AG10803 (cell line): ENCODE measurements at regions not wholly inside any gene's neighbourhood (a gene's known extent, or its start where the extent isn't known, plus 50 kb on each side); places are given as distances from the start of the nearest gene placed in this dataset.

ENCODE experiments used
- DNase-seq: peaks from one replicate; pipeline ENCODE4 v3.0.0; 2010; ENCODE audit warnings: low read depth
- H3K4me3 ChIP-seq: 2 replicates; pipeline ENCODE4 v1.5.1; 2011; ENCODE audit warnings: mild to moderate bottlenecking, low read length, control low read depth
- CTCF ChIP-seq: conservative IDR thresholded peaks from 2 replicates; pipeline ENCODE4 v1.5.1; 2011; ENCODE audit warnings: mild to moderate bottlenecking, low read length, control low read depth, inconsistent platforms

- TF ChIP-seq CTCF, result no peak
- DNase-seq, result no peak
- no peak overlapping the region for H3K4me3 ChIP-seq
Observed at GRCh38 chr9:75447281-75447680, 359.0 kb downstream of the OSTF1 start.

GRCh38 chr9:75448281-75448680, 360.0 kb downstream of the OSTF1 start:
- DNase-seq, result peak; percentile 1
- TF ChIP-seq CTCF, result no peak
- H3K4me3 ChIP-seq, result no peak overlapping the region

GRCh38 chr9:75448955-75449354, 360.6 kb downstream of the OSTF1 start:
- DNase-seq, result no peak
- no peak overlapping the region for H3K4me3 ChIP-seq
- no peak for TF ChIP-seq CTCF

GRCh38 chr9:75451045-75451444, 362.7 kb downstream of the OSTF1 start:
- no peak for DNase-seq
- no peak for TF ChIP-seq CTCF

GRCh38 chr9:75451505-75451904, 363.2 kb downstream of the OSTF1 start:
- H3K4me3 ChIP-seq, result no peak overlapping the region
- no peak for DNase-seq
- TF ChIP-seq CTCF, result no peak

More at GRCh38 chr9:75451045-75451444, 362.7 kb downstream of the OSTF1 start:
- H3K4me3 ChIP-seq, result no peak overlapping the region

- no peak for DNase-seq
Observed at GRCh38 chr9:75452512-75452911, 364.2 kb downstream of the OSTF1 start.

GRCh38 chr9:75454043-75454442, 365.7 kb downstream of the OSTF1 start:
- H3K4me3 ChIP-seq, result no peak overlapping the region
- no peak for TF ChIP-seq CTCF
- DNase-seq, result no peak

More at GRCh38 chr9:75452512-75452911, 364.2 kb downstream of the OSTF1 start:
- H3K4me3 ChIP-seq, result no peak overlapping the region
- no peak for TF ChIP-seq CTCF
